GM12873 (cell line): ENCODE measurements at regions not wholly inside any gene's neighbourhood (a gene's known extent, or its start where the extent isn't known, plus 50 kb on each side); places are given as distances from the start of the nearest gene placed in this dataset.

Experiments
- TF ChIP-seq, protein P1 (sequence below): IDR thresholded peaks from 2 replicates; pipeline ENCODE4 v1.5.1; 2012; ENCODE audit warnings: low read depth, mild to moderate bottlenecking, moderate library complexity, low read length, control low read depth; ENCODE audit not compliant: insufficient read depth; ENCODE audit errors: missing control alignments

- TF ChIP-seq, protein P1, sequence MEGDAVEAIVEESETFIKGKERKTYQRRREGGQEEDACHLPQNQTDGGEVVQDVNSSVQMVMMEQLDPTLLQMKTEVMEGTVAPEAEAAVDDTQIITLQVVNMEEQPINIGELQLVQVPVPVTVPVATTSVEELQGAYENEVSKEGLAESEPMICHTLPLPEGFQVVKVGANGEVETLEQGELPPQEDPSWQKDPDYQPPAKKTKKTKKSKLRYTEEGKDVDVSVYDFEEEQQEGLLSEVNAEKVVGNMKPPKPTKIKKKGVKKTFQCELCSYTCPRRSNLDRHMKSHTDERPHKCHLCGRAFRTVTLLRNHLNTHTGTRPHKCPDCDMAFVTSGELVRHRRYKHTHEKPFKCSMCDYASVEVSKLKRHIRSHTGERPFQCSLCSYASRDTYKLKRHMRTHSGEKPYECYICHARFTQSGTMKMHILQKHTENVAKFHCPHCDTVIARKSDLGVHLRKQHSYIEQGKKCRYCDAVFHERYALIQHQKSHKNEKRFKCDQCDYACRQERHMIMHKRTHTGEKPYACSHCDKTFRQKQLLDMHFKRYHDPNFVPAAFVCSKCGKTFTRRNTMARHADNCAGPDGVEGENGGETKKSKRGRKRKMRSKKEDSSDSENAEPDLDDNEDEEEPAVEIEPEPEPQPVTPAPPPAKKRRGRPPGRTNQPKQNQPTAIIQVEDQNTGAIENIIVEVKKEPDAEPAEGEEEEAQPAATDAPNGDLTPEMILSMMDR: no peak
Observed at GRCh38 chr5:176711883-176712282, 64.6 kb downstream of the TSPAN17 start.

GRCh38 chr5:176712546-176713304, 65.4 kb downstream of the TSPAN17 start:
- TF ChIP-seq, protein P1: no peak

DNA sequence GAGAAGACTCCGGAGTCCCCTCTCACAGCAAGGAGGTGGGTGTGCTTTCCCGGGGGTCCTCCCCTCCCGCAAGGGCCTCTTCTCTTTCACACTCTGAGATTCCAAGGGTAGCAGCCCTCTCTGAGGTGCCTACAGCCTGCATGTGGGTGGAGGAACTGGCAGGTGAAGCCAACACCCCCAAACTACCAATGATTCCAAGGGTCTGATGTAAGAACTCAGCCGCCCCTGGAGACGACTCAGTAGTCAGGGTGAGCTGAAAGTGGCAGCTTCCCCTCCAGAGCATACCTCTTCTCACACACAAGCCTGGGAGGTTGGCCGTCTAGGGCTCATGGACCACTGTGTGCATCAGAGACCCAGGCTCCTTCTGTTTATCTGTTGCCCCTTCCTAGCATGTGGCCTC, 66.1 kb downstream of the TSPAN17 start:
- TF ChIP-seq, protein P1: no peak

DNA sequence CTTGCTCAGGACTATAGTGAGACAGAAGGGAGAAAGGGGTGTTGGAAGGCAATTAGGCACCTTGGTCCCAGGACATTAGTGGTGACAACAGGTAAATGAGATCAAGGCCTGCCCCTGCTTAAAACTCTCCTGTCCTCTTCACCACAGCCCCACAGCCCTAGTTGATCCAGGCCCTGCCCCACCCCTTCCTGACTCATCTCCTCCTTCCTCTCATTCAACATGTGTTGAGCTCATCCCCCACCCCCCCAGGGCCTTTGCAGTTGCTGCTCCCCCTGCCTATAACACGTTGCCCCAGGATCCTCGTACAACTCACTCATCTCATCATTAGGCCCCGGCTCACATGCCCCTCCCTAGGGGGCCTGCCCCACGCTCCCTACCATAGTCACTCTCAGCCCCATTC, 66.8 kb downstream of the TSPAN17 start:
- TF ChIP-seq, protein P1: no peak

- TF ChIP-seq, protein P1: no peak
Observed at GRCh38 chr5:176716320-176716719, 69.0 kb downstream of the TSPAN17 start.

DNA sequence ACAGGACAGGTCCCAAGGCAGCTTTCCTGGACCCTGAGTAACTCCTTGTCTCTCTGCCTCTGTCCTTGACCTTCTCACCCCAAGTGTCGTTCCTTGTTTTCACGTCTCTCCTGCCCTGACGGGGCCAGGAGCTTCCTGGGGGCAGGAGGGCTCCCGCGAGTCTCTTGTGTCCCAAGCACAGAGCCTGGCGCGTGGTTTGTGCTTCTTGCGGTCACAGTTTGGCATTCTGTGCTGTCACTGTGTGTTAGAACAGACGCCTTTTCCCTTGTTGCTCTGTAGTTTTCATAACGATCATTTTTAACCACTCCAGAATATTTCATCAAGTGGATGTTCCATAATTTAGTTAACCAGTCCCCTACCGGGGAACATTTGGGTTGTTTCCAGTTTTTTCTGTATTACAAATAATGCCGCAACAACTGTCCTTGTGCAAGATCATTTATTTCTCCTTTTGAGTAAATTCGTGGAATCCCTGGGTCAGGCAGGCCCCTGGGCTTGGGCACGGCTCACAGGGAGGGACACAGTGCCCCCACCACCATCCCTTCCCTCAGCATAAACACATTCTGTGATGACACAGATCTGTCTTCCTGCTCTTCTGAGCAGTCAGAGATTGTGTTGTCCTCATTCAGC, 71.9 kb downstream of the TSPAN17 start:
- TF ChIP-seq, protein P1: no peak

GRCh38 chr5:176721509-176721908, 74.2 kb downstream of the TSPAN17 start:
- TF ChIP-seq, protein P1: no peak
